GM23338 (cell line): ENCODE measurements at regions not wholly inside any gene's neighbourhood (a gene's known extent, or its start where the extent isn't known, plus 50 kb on each side); places are given as distances from the start of the nearest gene placed in this dataset.

Experiments
- ATAC-seq: fragments of 200-7000 bp; cut with Tn5 transposase; 3 replicates; pipeline ENCODE4 v1.9.1; 2020
- DNase-seq: peaks from one replicate; pipeline ENCODE4 v3.0.0-alpha.2; 2015; ENCODE audit warnings: low spot score
- H2AFZ ChIP-seq: fragments of 200-600 bp; sonication (generic); 2 replicates; pipeline ENCODE4 v1.8.0; 2016; ENCODE audit warnings: antibody characterized with exemption, mild to moderate bottlenecking, moderate library complexity
- H3F3A ChIP-seq: fragments of 200-600 bp; sonication (generic); replicated peaks from 2 replicates; pipeline ENCODE4 v1.8.0; 2017; ENCODE audit warnings: antibody characterized with exemption, mixed run types, low read depth
- H3K27ac ChIP-seq: fragments of 200-600 bp; sonication (generic); 2 replicates; pipeline ENCODE4 v1.6.1; 2016; ENCODE audit warnings: low read depth
- H3K27me3 ChIP-seq: fragments of 200-600 bp; sonication (generic); 2 replicates; pipeline ENCODE4 v1.8.0; 2016; ENCODE audit warnings: mild to moderate bottlenecking, mixed run types, moderate library complexity; ENCODE audit not compliant: insufficient read depth
- H3K36me3 ChIP-seq: fragments of 200-600 bp; sonication (generic); 2 replicates; pipeline ENCODE4 v1.8.0; 2016; ENCODE audit warnings: mild to moderate bottlenecking; ENCODE audit not compliant: insufficient read depth
- H3K4me1 ChIP-seq: fragments of 200-600 bp; sonication (generic); 2 replicates; pipeline ENCODE4 v1.8.0; 2016; ENCODE audit warnings: mild to moderate bottlenecking, moderate library complexity; ENCODE audit not compliant: insufficient read depth
- H3K4me2 ChIP-seq: fragments of 200-600 bp; sonication (generic); 2 replicates; pipeline ENCODE4 v1.7.1; 2017; ENCODE audit warnings: mixed run types
- H3K4me3 ChIP-seq: fragments of 200-600 bp; sonication (generic); 2 replicates; pipeline ENCODE4 v1.6.1; 2016; ENCODE audit warnings: mixed run types
- H3K79me2 ChIP-seq: fragments of 200-600 bp; sonication (generic); replicated peaks from 2 replicates; pipeline ENCODE4 v1.8.0; 2017; ENCODE audit warnings: mild to moderate bottlenecking; ENCODE audit not compliant: insufficient read depth
- H3K9me2 ChIP-seq: fragments of 200-600 bp; sonication (generic); 2 replicates; pipeline ENCODE4 v1.8.0; 2017; ENCODE audit not compliant: insufficient read depth
- H4K20me1 ChIP-seq: fragments of 200-600 bp; sonication (generic); replicated peaks from 2 replicates; pipeline ENCODE4 v1.8.0; 2017; ENCODE audit warnings: mild to moderate bottlenecking; ENCODE audit not compliant: insufficient read depth
- H3K27ac Mint-ChIP-seq: 2 replicates; pipeline ENCODE4 v1.8.0; 2020; ENCODE audit warnings: inconsistent platforms, mild to moderate bottlenecking, moderate library complexity, mixed read lengths
- H3K27me3 Mint-ChIP-seq: 3 replicates; pipeline ENCODE4 v1.8.0; 2022; ENCODE audit warnings: low read depth, mild to moderate bottlenecking, moderate library complexity, mixed read lengths, inconsistent platforms; ENCODE audit not compliant: insufficient read depth, poor library complexity
- H3K36me3 Mint-ChIP-seq: 3 replicates; pipeline ENCODE4 v1.8.0; 2021; ENCODE audit warnings: low read depth, mild to moderate bottlenecking, inconsistent platforms, moderate library complexity, mixed read lengths
- H3K4me1 Mint-ChIP-seq: 3 replicates; pipeline ENCODE4 v1.8.0; 2020; ENCODE audit warnings: mild to moderate bottlenecking, inconsistent platforms, mixed read lengths
- H3K4me3 Mint-ChIP-seq: 3 replicates; pipeline ENCODE4 v1.8.0; 2021; ENCODE audit warnings: moderate library complexity, mild to moderate bottlenecking, inconsistent platforms, mixed read lengths
- H3K9me3 Mint-ChIP-seq: 3 replicates; pipeline ENCODE4 v1.8.0; 2020; ENCODE audit warnings: moderate library complexity, mild to moderate bottlenecking, inconsistent platforms, mixed read lengths
- CREB1 ChIP-seq: fragments of 250-450 bp; sonication (Bioruptor Pico); IDR thresholded peaks from 2 replicates; pipeline ENCODE4 v1.5.0; 2020; ENCODE audit warnings: low read depth, mild to moderate bottlenecking, moderate library complexity
- ETS1 ChIP-seq: IDR thresholded peaks from 2 replicates; pipeline ENCODE4 v1.6.1; 2016; ENCODE audit warnings: antibody characterized with exemption
- EZH2 ChIP-seq: fragments of 200-600 bp; sonication (generic); IDR thresholded peaks from one replicate; pipeline ENCODE4 v1.8.0; 2017; ENCODE audit warnings: antibody characterized with exemption, mild to moderate bottlenecking, low read depth; ENCODE audit not compliant: unreplicated experiment
- EZH2phosphoT487 ChIP-seq: fragments of 200-600 bp; sonication (generic); IDR thresholded peaks from one replicate; pipeline ENCODE4 v1.8.1; 2018; ENCODE audit warnings: antibody characterized with exemption; ENCODE audit not compliant: unreplicated experiment
- JUNB ChIP-seq: IDR thresholded peaks from one replicate; pipeline ENCODE4 v1.6.1; 2016; ENCODE audit warnings: antibody characterized with exemption; ENCODE audit not compliant: unreplicated experiment
- NANOG ChIP-seq: IDR thresholded peaks from 2 replicates; pipeline ENCODE4 v1.6.1; 2016; ENCODE audit warnings: antibody characterized with exemption, borderline replicate concordance
- POLR2AphosphoS5 ChIP-seq: IDR thresholded peaks from 2 replicates; pipeline ENCODE4 v1.6.1; 2016; ENCODE audit warnings: antibody characterized with exemption, low read depth
- REST ChIP-seq: IDR thresholded peaks from one replicate; pipeline ENCODE4 v1.6.1; 2018; ENCODE audit warnings: antibody characterized with exemption; ENCODE audit not compliant: unreplicated experiment
- STAT1 ChIP-seq: IDR thresholded peaks from one replicate; pipeline ENCODE4 v1.6.1; 2016; ENCODE audit warnings: antibody characterized with exemption; ENCODE audit not compliant: unreplicated experiment
- ZNF114 ChIP-seq: fragments of 250-450 bp; sonication (Bioruptor Pico); IDR thresholded peaks from 2 replicates; pipeline ENCODE4 v1.5.0; 2020; ENCODE audit warnings: mild to moderate bottlenecking, moderate library complexity
- ZNF331 ChIP-seq: fragments of 250-450 bp; sonication (Bioruptor Pico); IDR thresholded peaks from 2 replicates; pipeline ENCODE4 v1.5.0; 2020; ENCODE audit warnings: low read depth, mild to moderate bottlenecking, moderate library complexity
- ZNF462 ChIP-seq: fragments of 250-450 bp; sonication (Bioruptor Pico); IDR thresholded peaks from 2 replicates; pipeline ENCODE4 v1.5.0; 2020; ENCODE audit warnings: mild to moderate bottlenecking, moderate library complexity
- TF ChIP-seq, protein P1 (sequence below), 2 experiments: fragments of 200-600 bp in 1 of 2; sonication (generic) in 1 of 2; conservative IDR thresholded peaks; 2 replicates each; pipeline versions ENCODE4 v1.5.1 to v1.6.1; 2016 to 2017; ENCODE audit warnings: antibody characterized with exemption in 2 of 2, low read depth in 2 of 2, mild to moderate bottlenecking in 2 of 2, moderate library complexity in 1 of 2

- DNase-seq (no peak), ATAC-seq (no peak)
- Mint-ChIP-seq H3K9me3 (no peaks in the 10 kb centered on the region), H3K4me3 (no peak overlapping the region), H3K4me1 (no peaks in the 10 kb centered on the region; the same call in 2 of the 3 replicates), H3K27ac (no peak overlapping the region), H3K27me3 (no peaks in the 10 kb centered on the region), H3K36me3 (no peaks in the 10 kb centered on the region)
- no peak overlapping the region for H3K4me2 ChIP-seq
- no peak overlapping the region for H3K4me3 ChIP-seq
- H2AFZ ChIP-seq: no peak overlapping the region
- H3K4me1 ChIP-seq: no peaks in the 10 kb centered on the region
- no peak overlapping the region for H3K27ac ChIP-seq
- no peak for TF ChIP-seq POLR2AphosphoS5
- TF ChIP-seq STAT1: no peak
- TF ChIP-seq EZH2phosphoT487: no peak
- no peak for TF ChIP-seq EZH2
- TF ChIP-seq CREB1 (CRISPR knock-in tag): no peak
- TF ChIP-seq ZNF331: no peak
- no peak for TF ChIP-seq ZNF462 (CRISPR knock-in tag)
- TF ChIP-seq ZNF114: no peak
- TF ChIP-seq JUNB: no peak
- TF ChIP-seq, protein P1, sequence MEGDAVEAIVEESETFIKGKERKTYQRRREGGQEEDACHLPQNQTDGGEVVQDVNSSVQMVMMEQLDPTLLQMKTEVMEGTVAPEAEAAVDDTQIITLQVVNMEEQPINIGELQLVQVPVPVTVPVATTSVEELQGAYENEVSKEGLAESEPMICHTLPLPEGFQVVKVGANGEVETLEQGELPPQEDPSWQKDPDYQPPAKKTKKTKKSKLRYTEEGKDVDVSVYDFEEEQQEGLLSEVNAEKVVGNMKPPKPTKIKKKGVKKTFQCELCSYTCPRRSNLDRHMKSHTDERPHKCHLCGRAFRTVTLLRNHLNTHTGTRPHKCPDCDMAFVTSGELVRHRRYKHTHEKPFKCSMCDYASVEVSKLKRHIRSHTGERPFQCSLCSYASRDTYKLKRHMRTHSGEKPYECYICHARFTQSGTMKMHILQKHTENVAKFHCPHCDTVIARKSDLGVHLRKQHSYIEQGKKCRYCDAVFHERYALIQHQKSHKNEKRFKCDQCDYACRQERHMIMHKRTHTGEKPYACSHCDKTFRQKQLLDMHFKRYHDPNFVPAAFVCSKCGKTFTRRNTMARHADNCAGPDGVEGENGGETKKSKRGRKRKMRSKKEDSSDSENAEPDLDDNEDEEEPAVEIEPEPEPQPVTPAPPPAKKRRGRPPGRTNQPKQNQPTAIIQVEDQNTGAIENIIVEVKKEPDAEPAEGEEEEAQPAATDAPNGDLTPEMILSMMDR (conservative IDR thresholded peaks at IDR 0.05; ENCODE audit: low read depth in 2 of 2): no peak
- no peak for TF ChIP-seq REST
- no peak for TF ChIP-seq ETS1
- no peak for TF ChIP-seq NANOG
- no peaks in the 10 kb centered on the region for H4K20me1 ChIP-seq
- no peaks in the 10 kb centered on the region for H3K36me3 ChIP-seq
- no peaks in the 10 kb centered on the region for H3K79me2 ChIP-seq
- no peaks in the 10 kb centered on the region for H3K27me3 ChIP-seq
- H3K9me2 ChIP-seq: peaks cover 8% of the 10 kb centered on the region
- no peaks in the 10 kb centered on the region for H3F3A ChIP-seq
Observed at GRCh38 chr5:67435032-67435431, 238.4 kb upstream of the CD180 start.
